HG02588 (cell line): ENCODE measurements at regions not wholly inside any gene's neighbourhood (a gene's known extent, or its start where the extent isn't known, plus 50 kb on each side); places are given as distances from the start of the nearest gene placed in this dataset.

Experiments
- ATAC-seq: cut with Tn5 transposase; IDR thresholded peaks from one replicate; pipeline ENCODE4 v1.9.1; 2021; ENCODE audit warnings: mild to moderate bottlenecking, moderate library complexity; ENCODE audit not compliant: unreplicated experiment

DNA sequence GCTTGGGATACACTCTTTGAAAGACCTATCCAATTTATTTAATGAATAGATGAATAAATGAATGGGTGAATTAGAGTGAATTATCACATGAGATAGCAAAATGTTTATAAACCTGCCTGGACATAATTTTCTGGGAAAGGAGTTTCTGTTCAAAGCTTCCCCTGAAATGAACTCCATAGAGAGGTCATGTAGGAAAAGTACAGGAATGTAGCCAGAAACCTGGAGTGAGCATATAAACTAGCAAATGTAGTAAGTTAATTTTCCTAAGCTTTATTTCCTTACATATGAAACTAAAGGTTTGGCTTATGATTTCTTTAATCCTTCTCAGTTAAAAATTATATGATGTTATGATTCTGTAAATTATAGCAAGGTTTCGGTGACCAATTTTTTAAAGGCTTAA is 380.3 kb upstream of the RSPO3 start:
- ATAC-seq: no peak

DNA sequence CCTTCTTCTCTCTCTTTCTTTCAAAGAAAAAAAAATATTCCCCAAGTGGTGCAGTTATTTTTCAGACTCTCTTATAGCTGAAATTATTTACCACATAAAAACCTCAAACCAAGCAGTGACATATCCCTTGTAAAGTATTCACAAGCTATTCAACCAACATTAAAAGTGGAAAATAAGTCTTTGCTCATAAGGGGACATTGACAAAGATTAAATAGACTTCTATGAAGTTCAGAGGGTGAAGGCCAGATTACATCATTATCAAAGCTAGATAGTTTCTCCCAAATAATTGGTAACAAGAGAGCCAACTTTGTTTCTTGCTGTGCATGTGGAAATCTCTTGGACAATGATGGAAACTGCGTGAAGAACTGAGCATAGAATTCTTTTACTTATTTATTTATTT is 379.8 kb upstream of the RSPO3 start:
- ATAC-seq: no peak

DNA sequence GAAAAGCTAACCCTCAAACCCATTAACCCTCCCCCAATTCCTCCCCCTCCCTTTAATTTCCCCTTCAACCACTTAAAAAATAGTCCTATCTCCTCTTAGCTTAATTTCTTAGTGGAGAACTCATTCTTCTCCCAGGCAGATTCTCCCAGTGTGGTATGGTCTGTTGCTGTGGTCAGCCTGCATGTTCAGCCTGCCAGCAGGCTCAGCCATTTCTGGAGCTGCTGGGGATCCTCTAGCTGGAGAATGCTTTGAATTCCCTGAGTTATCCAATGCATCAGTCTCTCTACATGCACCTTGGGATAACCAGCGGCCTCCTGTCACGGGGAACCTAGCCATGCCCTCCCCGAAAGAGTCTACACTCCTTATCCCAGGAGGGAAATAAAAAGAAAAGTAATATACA is 375.4 kb upstream of the RSPO3 start:
- ATAC-seq: no peak

DNA sequence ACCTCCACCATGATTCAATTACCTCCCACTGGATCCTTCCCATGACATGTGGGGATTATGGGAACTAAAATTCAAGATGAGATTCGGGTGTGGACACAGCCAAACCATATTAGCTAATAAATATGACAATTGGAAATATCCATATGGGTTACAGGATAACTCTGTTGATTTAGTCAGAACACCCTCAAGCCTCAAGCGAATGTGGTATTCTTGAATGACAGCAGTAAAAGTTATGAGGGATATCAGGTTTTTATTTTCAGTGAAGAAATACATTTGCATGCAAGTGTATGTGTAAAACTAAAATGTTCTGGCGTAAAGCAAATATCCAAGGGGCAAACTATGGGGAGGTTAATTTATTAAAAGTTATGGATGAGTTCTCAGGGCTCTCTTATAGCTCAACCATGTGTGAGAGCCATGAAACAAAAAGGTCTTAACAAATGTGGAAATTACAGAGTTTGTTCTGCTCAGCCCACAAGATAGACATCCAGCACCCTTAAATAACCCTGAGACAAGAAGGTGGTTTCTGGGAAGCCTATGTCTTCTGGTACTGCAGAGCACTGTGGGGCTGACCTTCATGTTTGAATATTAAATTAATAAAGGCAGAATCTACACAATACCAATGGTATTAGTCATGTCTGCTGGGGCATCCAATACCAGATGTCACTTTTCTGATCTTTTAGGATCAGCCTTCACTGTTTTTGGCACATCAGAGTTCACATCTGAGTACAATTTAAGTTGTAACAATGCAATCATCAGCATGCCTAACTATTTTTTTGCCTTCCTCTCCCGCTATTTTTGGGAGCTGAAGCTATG is 370.5 kb upstream of the RSPO3 start:
- no peak for ATAC-seq

DNA sequence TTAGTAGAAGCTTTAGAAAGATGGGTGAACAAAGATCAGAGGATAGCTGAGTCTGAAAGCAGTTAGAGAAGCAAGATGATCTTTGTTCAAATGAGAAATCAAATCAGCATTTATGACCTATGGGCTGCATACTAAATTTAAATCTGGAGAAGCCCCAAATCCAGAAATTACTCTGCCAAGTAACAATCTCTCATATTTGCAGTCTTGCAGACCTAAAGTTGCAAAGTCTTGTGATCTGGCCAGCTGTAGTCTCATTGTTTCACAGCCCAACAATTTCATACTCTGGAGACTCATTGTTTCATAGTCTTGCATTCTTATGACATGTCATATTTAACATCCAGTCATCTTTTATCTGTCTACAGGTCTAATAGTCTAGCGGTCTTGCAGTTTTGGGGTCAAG is 364.9 kb upstream of the RSPO3 start:
- ATAC-seq: no peak

DNA sequence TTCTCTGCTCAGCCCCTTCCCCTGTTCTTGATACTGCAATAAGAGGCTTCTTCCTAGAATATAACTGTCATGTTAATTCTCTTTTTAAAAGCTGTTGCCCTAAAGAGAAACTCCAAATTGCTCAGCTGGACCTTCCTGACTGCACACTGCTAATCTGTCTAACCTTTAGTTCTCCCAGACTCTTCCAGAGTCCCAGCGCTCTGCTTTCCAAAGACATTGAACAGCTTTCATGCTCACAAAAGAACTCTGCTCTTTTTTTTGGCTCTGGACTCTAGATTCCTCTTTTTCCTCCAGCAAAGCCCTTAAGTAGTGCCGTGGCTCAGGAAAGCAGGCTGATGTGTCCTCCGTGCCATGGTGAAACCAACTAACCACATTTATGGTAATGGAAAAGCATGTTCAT is 356.6 kb upstream of the RSPO3 start:
- ATAC-seq: no peak

DNA sequence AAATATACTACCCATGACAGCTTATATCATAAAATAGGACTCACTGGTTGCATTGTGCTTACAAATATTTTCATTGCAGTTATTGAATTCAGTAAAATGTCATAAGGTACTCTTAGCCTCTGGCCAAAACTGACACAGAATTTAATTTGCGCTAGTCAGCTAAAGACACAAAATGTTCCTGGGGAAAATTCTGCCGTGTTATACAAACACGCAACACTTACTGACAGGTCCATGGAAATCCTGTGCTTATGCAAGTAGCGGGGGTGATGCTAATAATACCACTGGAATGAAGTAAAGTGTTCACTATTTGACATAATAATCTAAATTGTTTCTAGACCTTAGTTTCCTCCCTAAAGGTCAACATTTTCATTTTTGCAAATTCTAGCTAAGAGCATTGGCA is 354.4 kb upstream of the RSPO3 start:
- no peak for ATAC-seq

DNA sequence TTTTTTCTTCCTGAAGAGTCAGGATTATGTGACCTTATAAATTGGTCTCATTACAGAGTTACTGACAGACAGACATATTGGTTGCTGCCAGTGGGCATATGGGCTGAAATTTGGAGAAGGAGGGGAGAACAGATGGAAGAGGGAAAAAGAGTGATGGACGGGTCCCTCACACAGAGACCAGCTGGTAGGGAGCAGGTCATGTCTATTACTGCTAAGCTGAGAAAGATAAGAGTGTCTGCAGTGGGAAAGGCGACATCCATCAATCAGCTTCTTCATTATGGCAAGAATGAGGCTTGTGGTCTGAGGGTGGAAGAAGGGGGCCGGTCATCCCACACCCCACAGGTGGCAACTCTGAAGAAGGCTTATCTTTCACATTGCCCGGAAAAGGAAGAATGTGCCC is 353.8 kb upstream of the RSPO3 start:
- ATAC-seq: no peak

DNA sequence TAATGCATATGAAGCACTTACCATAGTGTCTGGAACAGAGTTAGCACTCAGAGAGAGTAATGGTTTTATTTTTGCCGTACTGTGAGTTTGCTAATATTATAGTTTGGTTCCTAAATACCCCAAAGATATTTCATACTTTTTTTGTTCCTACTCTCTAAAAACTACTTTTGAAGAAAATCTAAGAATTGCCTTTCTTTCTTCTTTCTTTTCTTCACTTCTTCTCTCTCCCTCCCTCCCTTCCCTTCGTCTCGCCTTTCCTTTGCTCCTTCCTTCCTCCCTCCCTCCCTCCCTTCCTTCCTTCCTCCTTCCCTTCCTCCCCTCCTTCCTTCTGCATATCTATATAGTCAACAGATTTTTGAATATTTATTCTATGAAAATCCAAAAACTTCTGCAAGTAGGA is 351.7 kb upstream of the RSPO3 start:
- ATAC-seq: no peak

DNA sequence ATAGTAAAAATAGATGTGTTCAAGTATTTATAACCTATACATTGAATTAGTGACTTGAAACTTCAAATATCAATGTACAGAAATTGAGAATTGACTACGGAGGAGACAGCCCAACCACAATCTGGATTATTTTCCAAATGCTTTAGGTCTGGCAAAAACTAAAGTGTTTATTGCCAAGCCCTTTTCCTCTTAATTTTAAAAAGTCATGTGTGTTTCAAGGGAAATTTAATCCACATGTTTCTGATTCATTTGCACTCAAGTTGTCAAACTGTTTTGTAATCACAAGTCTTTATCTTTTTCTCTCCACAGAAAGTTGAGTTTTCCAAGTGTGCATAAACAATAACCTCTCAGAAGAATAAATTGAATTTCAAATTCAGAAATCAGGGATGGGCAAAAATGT is 350.8 kb upstream of the RSPO3 start:
- ATAC-seq: no peak

DNA sequence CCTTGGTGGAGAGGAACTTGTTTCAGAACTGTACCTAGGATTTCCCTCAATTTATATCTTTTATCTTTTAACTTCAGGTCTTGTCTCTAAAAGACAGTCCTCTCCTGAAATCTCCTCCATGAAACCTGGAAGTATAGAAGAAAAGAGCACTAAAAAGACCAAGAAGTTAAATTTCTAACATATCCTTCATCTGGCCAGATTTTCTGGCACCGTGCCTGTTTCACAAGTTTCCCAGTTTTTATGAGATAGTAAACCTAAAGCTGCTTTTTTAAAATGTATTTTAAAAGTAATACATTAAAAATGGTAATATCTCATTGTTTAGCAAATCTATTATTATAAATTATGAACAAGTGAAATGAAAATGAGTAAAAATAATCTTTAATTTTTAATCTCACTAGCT is 348.3 kb upstream of the RSPO3 start:
- no peak for ATAC-seq

DNA sequence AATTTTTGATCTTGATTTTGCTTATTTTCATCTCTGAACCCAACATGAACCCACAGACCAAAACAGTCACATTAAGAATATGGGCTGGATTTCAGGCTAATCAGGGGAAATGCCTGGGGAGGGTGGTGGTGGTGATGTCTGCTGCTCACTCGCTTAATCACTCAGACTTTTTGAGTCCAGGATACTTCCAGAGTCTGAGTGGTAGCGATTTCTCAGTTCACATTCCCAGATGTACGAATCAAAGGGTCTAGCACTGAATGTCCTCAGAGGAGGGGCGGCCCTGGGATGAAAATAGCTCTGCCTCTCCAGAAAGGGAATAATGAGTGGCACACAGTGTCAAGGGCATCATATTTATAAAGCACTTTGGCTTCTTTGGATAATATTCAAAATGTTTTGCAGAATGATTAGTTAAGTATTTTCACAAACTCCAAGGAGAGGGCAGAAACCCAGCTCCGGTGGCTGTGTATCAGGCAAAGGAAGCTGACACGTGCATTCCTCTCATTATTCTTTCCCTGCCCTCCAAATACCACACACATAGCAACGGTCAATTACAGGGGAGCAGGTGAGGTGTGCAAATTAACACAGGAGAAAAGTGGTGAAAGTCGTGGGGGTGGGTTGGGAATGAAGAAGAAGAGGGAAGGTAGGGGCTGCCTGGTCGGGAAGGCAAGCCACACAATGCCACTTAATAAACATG is 345.2 kb upstream of the RSPO3 start:
- ATAC-seq: no peak

DNA sequence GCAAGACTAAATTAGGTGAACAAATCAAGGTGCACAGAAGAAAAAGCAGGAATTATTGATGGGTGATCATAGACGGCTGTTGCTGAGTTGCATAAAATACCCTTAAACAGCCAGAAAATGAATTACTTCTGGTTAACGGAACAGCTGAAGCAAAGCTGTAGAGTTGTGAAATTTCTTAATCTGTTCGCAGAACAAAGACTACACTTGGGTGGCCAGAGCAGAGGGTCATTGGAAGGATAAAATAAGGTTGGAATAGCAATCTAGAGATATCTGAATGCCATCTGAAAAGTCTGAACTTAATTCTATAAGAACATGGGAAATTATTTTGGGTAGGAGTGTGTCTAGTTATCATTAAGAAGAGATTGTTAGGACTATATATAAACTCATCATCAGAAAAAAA is 339.1 kb upstream of the RSPO3 start:
- no peak for ATAC-seq

DNA sequence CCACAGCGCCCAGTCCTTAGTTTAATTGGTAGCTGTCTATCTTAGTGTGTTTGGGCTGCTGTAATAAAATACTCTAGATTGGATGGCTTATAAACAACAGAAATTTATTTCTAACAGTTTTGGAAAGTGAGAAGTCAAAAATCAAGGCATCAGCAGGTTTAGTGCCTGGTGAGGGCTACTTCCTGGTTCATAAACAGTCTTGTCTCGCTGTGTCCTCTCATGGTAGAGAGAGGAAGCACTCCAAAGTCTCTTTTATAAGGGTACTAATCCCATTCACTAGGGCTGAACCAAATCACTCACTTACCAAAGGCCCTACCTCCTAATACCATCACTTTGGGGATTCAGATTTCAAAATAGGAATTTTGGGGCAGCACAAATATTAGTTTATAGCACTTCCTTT is 336.9 kb upstream of the RSPO3 start:
- ATAC-seq: no peak

DNA sequence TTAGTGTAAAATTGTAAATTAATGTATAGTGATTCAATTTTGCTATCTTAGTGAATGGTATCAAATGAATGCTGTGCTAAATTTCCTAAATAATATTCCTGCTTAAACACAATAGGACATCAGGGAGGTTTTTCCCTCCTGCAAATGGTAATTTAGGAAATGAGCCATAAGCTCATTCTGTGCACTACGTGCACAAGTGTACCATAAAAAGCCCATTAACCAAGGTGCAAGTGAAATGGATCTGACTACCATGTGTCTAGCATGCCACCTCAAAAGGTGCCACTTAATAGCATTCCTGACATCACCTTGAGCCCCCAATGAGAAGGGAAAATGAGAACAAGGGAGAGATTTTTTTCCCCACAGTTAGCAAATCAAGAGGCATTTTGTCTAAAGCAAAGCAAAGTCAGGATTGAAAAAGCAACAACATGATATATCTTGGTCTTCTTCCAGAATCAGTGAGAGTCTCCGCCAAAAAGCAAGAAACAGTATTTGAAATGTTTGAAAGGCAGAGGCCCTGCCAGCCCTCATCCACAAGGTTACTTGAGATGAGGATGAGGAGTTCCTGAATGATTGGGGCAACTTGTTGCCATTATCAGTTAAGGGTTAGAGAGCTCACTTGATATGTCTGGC is 334.2 kb upstream of the RSPO3 start:
- ATAC-seq: no peak

DNA sequence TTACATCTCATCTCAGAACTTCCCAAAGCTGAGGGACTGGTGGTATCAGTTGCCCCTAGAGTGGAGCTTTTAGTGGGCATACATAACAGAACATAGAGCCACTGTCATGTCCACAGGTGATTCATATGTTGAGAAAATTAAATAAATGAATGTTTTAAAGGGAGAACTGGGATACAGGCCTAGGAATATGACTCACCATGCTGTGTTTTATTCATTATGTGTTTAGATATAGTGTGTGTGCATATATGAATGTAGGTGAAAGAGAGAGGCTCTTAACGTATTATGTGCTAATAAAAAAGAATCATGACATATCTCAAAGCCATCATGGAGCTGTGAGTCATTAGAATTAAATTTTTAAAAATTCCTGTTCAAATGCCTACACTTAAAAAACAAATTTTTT is 332.2 kb upstream of the RSPO3 start:
- ATAC-seq: no peak

DNA sequence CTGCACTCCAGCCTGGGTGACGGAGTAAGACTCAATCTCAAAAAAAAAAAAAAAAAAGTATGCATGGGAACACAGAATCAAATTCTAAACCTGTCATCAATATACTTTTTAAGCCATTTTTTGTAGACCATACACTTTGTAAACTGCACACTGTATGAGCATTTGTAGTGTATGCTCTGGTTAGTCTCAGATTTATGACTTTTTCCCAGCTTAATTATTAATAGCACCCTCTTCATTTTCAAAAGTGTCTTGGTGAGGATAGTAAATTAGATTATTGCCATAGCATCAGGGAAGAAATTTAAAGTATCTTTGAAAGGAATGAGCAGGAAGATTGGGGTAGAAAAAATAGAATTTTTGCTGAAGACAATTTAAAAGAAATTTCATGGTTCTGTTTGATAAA is 330.8 kb upstream of the RSPO3 start:
- no peak for ATAC-seq

DNA sequence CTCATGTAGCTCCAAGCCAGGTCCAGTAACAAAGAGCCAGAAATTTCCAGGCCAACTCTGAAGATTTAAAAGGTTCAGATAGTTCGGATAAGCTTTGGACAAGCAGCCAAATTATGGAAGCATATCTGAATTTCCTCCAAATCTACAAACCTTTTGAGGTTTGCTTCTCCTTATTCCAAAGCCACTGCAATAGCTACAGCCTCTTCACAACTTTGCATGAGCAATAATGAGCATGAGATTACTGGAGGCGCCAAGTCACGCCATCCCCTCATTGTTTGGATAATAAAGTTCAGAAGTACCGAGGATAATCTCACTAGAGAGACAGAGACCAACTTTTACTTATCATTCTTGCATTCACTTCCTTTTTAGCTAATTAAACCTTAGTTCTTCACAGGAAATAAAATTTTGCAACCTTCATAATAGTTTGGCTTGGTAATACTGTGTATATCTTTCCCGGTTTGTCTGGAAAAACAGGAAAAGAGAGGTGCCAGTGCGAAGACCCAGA is 329.6 kb upstream of the RSPO3 start:
- no peak for ATAC-seq

DNA sequence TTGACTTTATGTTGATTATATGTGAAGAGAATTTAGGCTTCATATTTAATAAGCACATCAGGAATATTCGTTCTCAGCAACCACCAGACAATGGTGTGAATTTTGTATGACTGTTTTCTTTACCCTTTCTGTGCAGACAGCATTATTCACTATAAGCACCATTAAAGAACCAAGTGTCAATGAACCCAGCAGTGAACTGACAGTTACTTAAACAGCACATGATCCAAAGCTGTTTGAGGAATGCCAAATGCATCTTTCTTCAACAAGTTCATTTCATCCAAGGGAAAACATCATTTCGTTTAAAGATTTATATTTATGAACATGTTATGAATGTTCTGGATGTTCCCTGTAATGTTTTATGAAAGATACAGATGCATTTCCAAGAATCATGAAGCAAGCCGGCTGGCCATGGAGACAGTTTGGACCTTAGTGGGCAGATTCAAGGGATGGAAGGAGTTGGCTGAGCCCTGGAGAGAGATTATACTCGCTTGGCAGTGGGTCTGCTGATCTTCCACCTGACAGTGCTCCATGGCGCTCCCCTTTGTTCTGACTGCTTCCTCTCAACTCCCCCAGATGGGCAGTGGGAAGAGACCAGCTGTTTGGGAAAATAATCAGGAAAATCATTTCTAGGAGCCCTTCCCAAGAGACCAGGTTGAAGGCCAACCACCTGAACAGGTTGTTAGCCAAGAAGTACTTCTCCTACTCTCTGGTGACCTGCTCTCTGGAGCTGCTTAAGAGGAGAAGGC is 326.0 kb upstream of the RSPO3 start:
- ATAC-seq: no peak

DNA sequence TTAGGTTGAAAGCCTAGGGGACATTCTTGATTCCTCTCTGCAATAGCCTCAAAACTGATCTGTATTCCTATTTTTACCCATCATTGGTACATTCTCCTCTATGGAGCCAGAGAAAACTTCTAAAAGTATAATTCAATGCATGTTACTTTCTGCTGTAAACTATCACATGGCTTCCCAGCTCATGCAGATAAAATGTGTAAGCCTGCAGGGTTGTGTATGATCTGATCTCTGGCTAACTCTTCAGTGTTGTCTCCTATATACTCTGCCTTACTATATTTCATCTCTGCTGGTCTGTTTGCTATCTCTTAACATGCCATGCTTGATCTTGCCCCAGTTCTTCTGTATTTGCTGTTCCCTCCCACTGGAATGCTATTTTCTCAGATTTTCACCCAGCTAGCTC is 323.3 kb upstream of the RSPO3 start:
- ATAC-seq: no peak

DNA sequence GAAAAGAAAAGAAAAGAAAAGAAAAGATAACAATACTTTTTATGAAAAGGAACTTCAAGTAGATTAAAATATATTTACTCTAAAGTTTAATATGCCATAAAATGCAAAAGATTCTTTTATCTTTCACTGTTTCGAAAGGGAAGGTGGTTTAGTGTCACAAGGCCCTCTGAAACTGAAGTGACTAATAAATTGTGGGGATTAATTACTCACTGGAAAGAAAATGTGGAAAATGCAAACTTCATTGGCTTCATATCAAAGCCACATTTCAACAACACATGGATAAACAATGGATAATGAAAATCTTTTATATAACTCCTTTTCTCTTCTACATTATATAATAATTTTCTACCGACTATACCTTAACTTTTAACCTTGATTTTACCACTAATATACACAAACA is 320.5 kb upstream of the RSPO3 start:
- ATAC-seq: no peak
